ENCODE measurements at regions not wholly inside any gene's neighbourhood (a gene's known extent, or its start where the extent isn't known, plus 50 kb on each side); places are given as distances from the start of the nearest gene placed in this dataset.
"Not testable (repeated sequence)": the region's sequence is repeated elsewhere in the genome, so short reads cannot be mapped to it uniquely, and the experiment has no call there.

GRCh38 chr10:130962240-130963051 lies 349.1 kb downstream of the TCERG1L start:
- DNase-seq, result no peak

DNA sequence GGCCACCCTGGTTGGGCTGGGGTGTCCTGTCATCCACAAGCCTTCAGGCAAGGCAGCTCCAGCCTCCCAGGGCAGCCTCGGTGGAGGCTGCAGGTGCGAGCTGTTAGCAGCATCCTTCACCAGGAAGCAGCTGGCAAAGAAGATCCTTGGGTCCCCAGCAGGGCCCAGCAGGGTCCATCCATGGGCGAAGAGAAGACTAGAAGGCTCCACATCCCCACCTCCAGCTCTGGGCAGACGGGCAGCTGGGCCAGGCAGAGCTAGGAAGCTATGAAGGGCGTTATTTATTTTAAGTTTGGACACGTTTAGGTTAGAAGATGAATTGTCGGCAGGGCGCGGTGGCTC lies 348.5 kb downstream of the TCERG1L start:
- DNase-seq, result no peak

GRCh38 chr10:130963786-130964522 lies 347.6 kb downstream of the TCERG1L start:
- DNase-seq, result no peak

- no peak for DNase-seq
Measured at GRCh38 chr10:130964771-130965170, 346.8 kb downstream of the TCERG1L start.

DNA sequence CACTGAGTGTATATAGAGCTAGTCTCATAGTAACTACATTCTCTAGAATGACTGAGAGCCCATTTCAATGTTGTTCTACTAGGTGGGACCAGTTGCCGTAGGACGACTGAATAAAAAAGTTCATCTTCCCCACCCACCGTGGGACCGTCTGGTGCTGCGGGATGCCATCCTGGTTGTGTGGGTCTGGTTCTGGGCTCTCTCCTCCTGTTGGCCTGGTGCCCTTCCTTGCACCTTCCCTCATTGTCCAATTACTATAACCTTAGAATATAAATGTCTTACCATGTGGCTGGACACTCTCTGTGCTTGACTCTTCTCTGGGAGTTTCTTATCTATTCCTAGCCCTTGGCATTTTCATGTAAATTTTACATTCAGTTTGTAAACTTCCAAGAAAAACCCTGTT lies 344.4 kb downstream of the TCERG1L start:
- no peak for DNase-seq

DNA sequence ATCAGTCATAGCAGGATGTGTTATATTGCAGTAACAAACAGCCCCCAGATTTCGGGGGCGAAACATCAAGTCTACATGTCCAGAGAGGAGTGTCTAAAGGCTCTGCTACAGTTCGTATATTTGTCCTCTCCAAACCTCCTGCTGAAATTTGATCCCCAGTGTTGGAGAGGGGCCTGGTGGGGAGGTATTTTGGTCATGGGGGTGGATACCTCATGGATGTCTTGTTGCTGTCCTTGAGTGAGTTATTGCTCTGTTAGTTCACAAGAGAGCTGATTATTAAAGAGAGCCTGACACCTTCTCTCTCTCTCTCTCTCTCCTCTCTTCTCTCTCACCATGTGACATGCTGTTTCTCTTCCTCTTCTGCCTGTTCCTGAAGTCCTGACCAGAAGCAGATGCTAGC lies 343.7 kb downstream of the TCERG1L start:
- DNase-seq, result no peak

GRCh38 chr10:130968511-130968910 lies 343.0 kb downstream of the TCERG1L start:
- no peak for DNase-seq

GRCh38 chr10:130968964-130969363 lies 342.6 kb downstream of the TCERG1L start:
- DNase-seq, result no peak

GRCh38 chr10:130969700-130970099 lies 341.8 kb downstream of the TCERG1L start:
- DNase-seq, result no peak

DNA sequence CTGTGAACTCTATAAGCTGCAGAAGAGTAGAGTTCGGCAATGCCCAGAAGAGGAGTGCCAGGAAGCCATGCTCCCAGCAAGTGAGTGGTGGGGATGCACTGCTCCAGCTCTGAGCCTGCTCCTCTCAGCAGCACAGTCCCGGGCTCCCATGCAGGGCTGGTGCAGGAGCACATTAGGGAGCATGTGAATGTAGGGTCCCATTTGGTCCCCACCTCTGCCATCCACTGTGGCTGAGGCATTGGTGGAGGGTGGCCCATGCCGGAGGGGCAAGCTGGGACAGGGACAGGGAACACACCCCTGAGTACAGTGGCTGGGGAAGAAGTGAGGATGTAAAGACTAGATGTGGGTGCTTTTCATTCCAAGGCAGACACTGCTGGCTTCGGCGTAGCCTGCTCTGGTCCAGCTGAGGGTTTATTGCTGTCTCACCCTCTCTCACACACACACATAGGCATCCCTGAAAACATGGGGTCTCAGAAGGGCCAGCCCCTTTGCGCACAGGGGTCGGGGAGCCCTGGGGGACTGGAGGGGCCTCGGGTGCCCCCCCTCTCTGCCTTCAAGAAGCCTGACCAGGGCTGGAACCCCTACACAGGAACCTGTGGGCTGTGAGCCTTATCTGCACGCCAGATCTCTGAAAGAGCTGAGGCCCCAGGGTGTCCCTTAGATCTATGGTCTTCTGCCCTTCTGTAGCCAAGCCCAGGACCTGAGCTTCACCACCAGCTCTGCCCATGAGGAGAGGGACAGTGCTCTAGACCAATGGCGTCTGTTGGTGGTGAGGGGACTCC lies 341.0 kb downstream of the TCERG1L start:
- no peak for DNase-seq

- no peak for DNase-seq
Measured at GRCh38 chr10:130971123-130971435, 340.4 kb downstream of the TCERG1L start.

DNA sequence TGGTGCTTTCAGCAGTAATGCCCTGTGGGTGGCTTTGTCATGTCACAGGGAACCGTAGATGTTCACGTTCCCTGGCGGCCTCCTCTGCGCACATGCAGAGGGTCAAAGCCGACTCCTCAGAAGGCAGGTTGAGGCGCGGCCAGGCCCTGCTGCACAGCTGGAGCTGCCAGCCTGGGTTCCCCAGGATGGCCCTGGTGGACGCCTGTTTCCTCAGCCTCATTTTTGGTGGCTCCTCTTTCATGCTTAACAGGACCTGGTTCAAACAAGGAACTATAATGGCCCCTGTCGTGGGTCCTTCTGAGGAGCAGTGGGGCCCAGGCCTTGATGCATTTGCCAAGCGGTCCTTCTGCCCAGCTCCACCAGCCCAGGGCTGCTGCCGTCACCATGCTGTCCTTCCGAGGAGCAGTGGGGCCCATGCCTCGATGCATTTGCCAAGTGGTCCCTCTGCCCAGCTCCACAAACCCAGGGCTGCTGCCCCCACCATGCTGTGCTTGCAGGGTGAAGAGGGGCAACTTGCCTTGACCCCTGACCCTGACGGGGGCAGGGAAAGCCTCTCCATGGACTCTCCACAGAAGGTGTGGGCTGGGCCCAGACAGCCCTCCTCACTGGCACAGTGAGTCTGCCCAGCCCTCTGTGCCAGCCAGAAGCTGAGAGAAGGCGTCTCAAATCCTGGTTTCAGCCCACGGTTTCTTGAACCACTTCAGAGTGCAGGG lies 338.2 kb downstream of the TCERG1L start:
- DNase-seq, result no peak

DNA sequence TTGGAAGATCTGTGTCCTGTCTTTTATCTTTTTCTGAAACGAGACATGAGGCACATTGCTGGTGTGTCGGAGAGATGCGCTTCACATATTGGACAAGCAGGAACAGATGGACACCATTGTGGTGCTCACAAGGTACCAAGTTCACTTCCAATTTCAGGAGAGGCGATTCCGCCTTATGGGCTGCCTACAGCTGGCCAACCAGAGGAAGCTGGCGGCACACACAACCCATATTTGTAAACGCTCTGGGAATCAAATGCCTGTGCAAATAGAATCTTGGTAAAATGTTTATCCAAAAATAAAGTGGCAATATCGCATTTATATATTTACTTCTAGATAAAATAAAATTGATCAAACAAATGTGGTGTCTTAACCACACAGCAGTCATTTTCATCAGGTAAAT lies 337.4 kb downstream of the TCERG1L start:
- no peak for DNase-seq

- not testable (repeated sequence) for DNase-seq
Measured at GRCh38 chr10:130975351-130975750, 336.2 kb downstream of the TCERG1L start.

DNA sequence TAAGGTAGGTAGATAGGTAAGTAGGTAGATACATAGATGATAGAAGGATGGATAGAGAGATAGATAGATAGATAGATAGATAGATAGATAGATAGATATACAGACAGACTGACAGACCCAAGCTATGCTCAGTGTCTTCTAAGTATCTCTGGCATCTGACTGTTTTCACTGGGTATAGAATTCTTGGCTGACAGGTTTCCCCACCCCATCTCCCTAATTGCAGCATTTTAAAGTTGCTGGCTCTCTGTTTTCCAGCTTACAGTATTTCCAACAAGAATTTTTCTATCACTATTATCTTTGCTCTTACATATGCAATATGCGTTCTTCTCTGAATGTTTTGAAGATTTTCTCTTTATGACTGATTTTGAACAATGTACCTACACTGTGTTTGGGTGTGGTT lies 328.7 kb downstream of the TCERG1L start:
- no peak for DNase-seq

- DNase-seq, result no peak
Measured at GRCh38 chr10:130983749-130984148, 327.8 kb downstream of the TCERG1L start.

- no peak for DNase-seq
Measured at GRCh38 chr10:130984686-130985085, 326.8 kb downstream of the TCERG1L start.

- DNase-seq, result no peak
Measured at GRCh38 chr10:130985158-130985753, 326.3 kb downstream of the TCERG1L start.

GRCh38 chr10:130986846-130987245 lies 324.7 kb downstream of the TCERG1L start:
- DNase-seq, result no peak

- no peak for DNase-seq
Measured at GRCh38 chr10:130987401-130987800, 324.1 kb downstream of the TCERG1L start.

DNA sequence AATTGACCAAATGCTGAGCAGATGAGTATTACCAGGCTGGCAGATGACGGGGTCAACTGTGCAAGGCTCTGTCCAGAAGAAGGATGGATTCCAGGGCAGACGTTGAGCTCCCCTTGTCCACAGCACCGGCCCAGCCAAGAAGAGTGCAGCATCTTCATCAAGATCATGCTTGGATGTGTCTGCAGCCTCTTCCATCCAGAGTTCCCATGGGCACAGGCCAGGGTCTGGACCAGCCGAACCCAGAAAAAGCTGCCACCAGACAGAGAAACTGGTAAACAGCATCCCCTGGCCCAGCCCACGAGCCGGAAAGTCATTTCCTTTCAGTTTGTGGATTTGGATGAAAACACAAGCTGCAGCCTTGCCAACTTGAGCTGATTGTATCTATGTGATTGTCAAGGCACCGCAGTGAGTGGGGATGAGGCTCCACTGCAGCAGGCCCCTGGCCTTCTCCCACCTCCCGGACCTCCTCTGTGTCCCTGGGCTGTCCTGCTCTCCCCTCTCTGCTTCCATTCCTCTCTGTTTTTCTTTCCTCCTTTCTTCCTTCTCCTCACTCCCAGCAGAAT lies 321.8 kb downstream of the TCERG1L start:
- no peak for DNase-seq

DNA sequence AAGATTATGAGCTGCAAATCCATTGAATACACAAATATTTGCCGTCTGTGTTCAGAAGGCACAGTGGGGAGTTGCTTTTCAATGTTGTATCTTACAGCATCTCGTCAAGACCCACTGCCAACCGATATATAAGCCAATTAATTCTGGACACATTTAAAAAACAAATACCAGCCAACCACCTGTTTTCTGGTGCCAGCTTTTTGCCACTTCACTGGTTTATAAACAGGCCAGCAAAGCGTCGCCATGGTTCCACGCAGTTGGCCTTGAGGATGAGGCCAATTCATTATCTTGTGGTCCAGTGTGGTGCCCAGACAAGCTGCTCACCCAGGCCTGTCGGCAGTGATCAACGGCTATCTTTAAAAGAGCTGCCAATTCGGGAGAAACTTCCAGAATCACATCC lies 321.0 kb downstream of the TCERG1L start:
- no peak for DNase-seq
